HCT116 (cell line): ENCODE measurements at regions not wholly inside any gene's neighbourhood (a gene's known extent, or its start where the extent isn't known, plus 50 kb on each side); places are given as distances from the start of the nearest gene placed in this dataset.

Experiments
- ATAC-seq: fragments of 200-7000 bp; cut with Tn5 transposase; 2 replicates; pipeline ENCODE4 v1.9.1; 2020; ENCODE audit warnings: mild to moderate bottlenecking, moderate library complexity
- BruUV-seq: library from RNA; stranded (reverse); fragments of 400-500 nt; replicated peaks from 2 replicates; lab custom pipeline; 2021; lab: Mats Ljungman, UMichigan
- CTCF ChIA-PET: fragments of 300-600 bp; sonication (Branson Sonifier 250); formaldehyde crosslinking; loops from one replicate; lab custom pipeline; 2021; ENCODE audit warnings: antibody characterized with exemption; lab: Charles Lee
- POLR2A ChIA-PET: fragments of 300-600, 350-600 bp; sonication (Branson Sonifier 250); formaldehyde crosslinking; loops from one replicate; lab custom pipeline; 2021; ENCODE audit warnings: antibody characterized with exemption; lab: Charles Lee
- RAD21 ChIA-PET, 2 experiments: fragments of 300-600 bp; sonication (Branson Sonifier 250); formaldehyde crosslinking; loops; one replicate each; lab custom pipeline; 2023; ENCODE audit warnings: low total read pairs in 2 of 2; ENCODE audit not compliant: uncharacterized antibody in 2 of 2, unreplicated experiment in 2 of 2, low non-redundant PET in 1 of 2; lab: Charles Lee
- DNase-seq: peaks from one replicate; pipeline ENCODE4 v3.0.0-alpha.2; 2010; ENCODE audit warnings: low read depth, low spot score
- H2AFZ ChIP-seq: fragments of 200-600 bp; shearing (Covaris generic), sonication (generic); 2 replicates; pipeline ENCODE4 v1.6.1; 2017; ENCODE audit warnings: low read depth, mixed run types, mixed read lengths, antibody characterized with exemption, low read length; ENCODE audit not compliant: poor library complexity, severe bottlenecking
- H3K27ac ChIP-seq: 2 replicates; pipeline ENCODE4 v1.5.1; 2012; ENCODE audit warnings: low read depth, low read length
- H3K27me3 ChIP-seq: fragments of 200-600 bp; sonication (generic); 2 replicates; pipeline ENCODE4 v1.6.1; 2016; ENCODE audit warnings: mixed run types, low read length, mixed read lengths; ENCODE audit not compliant: insufficient read depth
- H3K36me3 ChIP-seq, 2 experiments: fragments of 200-500 bp in 1 of 2; fragments of 200-600 bp in 1 of 2; sonication (Bioruptor generic) in 1 of 2; sonication (generic) in 1 of 2; 2 replicates each; pipeline versions ENCODE4 v1.5.1 to v1.6.1; 2014 to 2016; ENCODE audit warnings: low read length in 2 of 2, inconsistent platforms in 1 of 2, mixed read lengths in 1 of 2, mixed run types in 1 of 2; ENCODE audit not compliant: insufficient read depth in 2 of 2, control insufficient read depth in 1 of 2
- H3K4me1 ChIP-seq, 2 experiments: fragments of 200-600 bp in 1 of 2; sonication (generic) in 1 of 2; 2 replicates each; pipeline versions ENCODE4 v1.5.1 to v1.6.1; 2012 to 2017; ENCODE audit warnings: low read length in 2 of 2, inconsistent platforms in 1 of 2, mild to moderate bottlenecking in 1 of 2, mixed read lengths in 1 of 2, mixed run types in 1 of 2, moderate library complexity in 1 of 2; ENCODE audit not compliant: insufficient read depth in 2 of 2, control insufficient read depth in 1 of 2
- H3K4me2 ChIP-seq: fragments of 200-600 bp; sonication (generic); 2 replicates; pipeline ENCODE4 v1.6.1; 2017; ENCODE audit warnings: mixed run types, low read length, mixed read lengths
- H3K4me3 ChIP-seq, 2 experiments: fragments of 200-600 bp in 1 of 2; sonication (generic) in 1 of 2; replicated peaks in 1 of 2; 2 replicates each; pipeline ENCODE4 v1.5.1; 2011 to 2016; ENCODE audit warnings: low read length in 2 of 2, control low read depth in 1 of 2, low read depth in 1 of 2, mild to moderate bottlenecking in 1 of 2, mixed read lengths in 1 of 2, mixed run types in 1 of 2
- H3K79me2 ChIP-seq: fragments of 200-600 bp; sonication (generic); 2 replicates; pipeline ENCODE4 v1.6.1; 2017; ENCODE audit warnings: mild to moderate bottlenecking, mixed run types, low read length, moderate library complexity, mixed read lengths; ENCODE audit not compliant: insufficient read depth
- H3K9ac ChIP-seq: fragments of 200-600 bp; sonication (generic); 2 replicates; pipeline ENCODE4 v1.6.1; 2016; ENCODE audit warnings: low read length, mixed read lengths
- H3K9me2 ChIP-seq: fragments of 200-600 bp; sonication (generic), shearing (Covaris generic); 2 replicates; pipeline ENCODE4 v1.6.1; 2017; ENCODE audit warnings: mixed run types, mild to moderate bottlenecking, moderate library complexity; ENCODE audit not compliant: insufficient read depth
- H3K9me3 ChIP-seq, 2 experiments: fragments of 200-500 bp in 1 of 2; fragments of 200-600 bp in 1 of 2; sonication (Bioruptor generic) in 1 of 2; sonication (generic) in 1 of 2; 2 replicates each; pipeline ENCODE4 v1.6.1; 2014 to 2017; ENCODE audit warnings: low read length in 2 of 2, mixed read lengths in 2 of 2, inconsistent platforms in 1 of 2, low read depth in 1 of 2, mild to moderate bottlenecking in 1 of 2, mixed run types in 1 of 2, moderate library complexity in 1 of 2; ENCODE audit not compliant: control insufficient read depth in 1 of 2, insufficient read depth in 1 of 2
- H4K20me1 ChIP-seq: fragments of 200-600 bp; sonication (generic), shearing (Covaris generic); 2 replicates; pipeline ENCODE4 v1.6.1; 2017; ENCODE audit warnings: mixed run types, mild to moderate bottlenecking, moderate library complexity; ENCODE audit not compliant: insufficient read depth
- ATF3 ChIP-seq: IDR thresholded peaks from 2 replicates; pipeline ENCODE4 v1.6.1; 2012
- CBX3 ChIP-seq: IDR thresholded peaks from 2 replicates; pipeline ENCODE4 v1.6.1; 2012; ENCODE audit warnings: low read depth
- CEBPB ChIP-seq: IDR thresholded peaks from 2 replicates; pipeline ENCODE4 v1.6.1; 2012; ENCODE audit warnings: low read depth
- CTCF ChIP-seq, 3 experiments: fragments of 200-600 bp in 1 of 3; sonication (generic) in 1 of 3; IDR thresholded peaks in 2 of 3; conservative IDR thresholded peaks in 1 of 3; 2 replicates each; pipeline ENCODE4 v1.5.1; 2012 to 2017; ENCODE audit warnings: low read depth in 2 of 3, low read length in 2 of 3, antibody characterized with exemption in 1 of 3, borderline replicate concordance in 1 of 3, control low read depth in 1 of 3, mild to moderate bottlenecking in 1 of 3, mixed read lengths in 1 of 3, mixed run types in 1 of 3, moderate library complexity in 1 of 3; ENCODE audit not compliant: insufficient read depth in 1 of 3
- ELF1 ChIP-seq: IDR thresholded peaks from 2 replicates; pipeline ENCODE4 v1.6.1; 2012; ENCODE audit warnings: low read depth, borderline replicate concordance
- EZH2phosphoT487 ChIP-seq: fragments of 200-600 bp; IDR thresholded peaks from 2 replicates; pipeline ENCODE4 v1.6.1; 2018; ENCODE audit warnings: antibody characterized with exemption, borderline replicate concordance
- FOSL1 ChIP-seq: IDR thresholded peaks from 2 replicates; pipeline ENCODE4 v1.6.1; 2012; ENCODE audit warnings: low read depth
- JUND ChIP-seq: IDR thresholded peaks from 2 replicates; pipeline ENCODE4 v1.6.1; 2012
- MAX ChIP-seq: IDR thresholded peaks from 2 replicates; pipeline ENCODE4 v1.6.1; 2012
- POLR2A ChIP-seq: IDR thresholded peaks from 2 replicates; pipeline ENCODE4 v1.7.0; 2011; ENCODE audit warnings: borderline replicate concordance; ENCODE audit not compliant: insufficient read depth, insufficient read length; ENCODE audit errors: extremely low read depth
- POLR2AphosphoS5 ChIP-seq: IDR thresholded peaks from 2 replicates; pipeline ENCODE4 v1.6.1; 2011; ENCODE audit warnings: mild to moderate bottlenecking, low read depth, low read length, moderate library complexity
- RAD21 ChIP-seq: IDR thresholded peaks from 2 replicates; pipeline ENCODE4 v1.6.1; 2012; ENCODE audit warnings: low read depth, mild to moderate bottlenecking
- REST ChIP-seq: IDR thresholded peaks from 2 replicates; pipeline ENCODE4 v1.6.1; 2012; ENCODE audit warnings: low read depth
- SIN3A ChIP-seq: IDR thresholded peaks from 2 replicates; pipeline ENCODE4 v1.6.1; 2012; ENCODE audit warnings: low read depth
- SP1 ChIP-seq: IDR thresholded peaks from 2 replicates; pipeline ENCODE4 v1.6.1; 2012; ENCODE audit warnings: low read depth
- SRF ChIP-seq: IDR thresholded peaks from 2 replicates; pipeline ENCODE4 v1.6.1; 2012; ENCODE audit warnings: low read depth
- TCF7L2 ChIP-seq: IDR thresholded peaks from 2 replicates; pipeline ENCODE4 v1.7.0; 2011; ENCODE audit warnings: borderline replicate concordance, inconsistent platforms; ENCODE audit not compliant: insufficient read depth, insufficient read length; ENCODE audit errors: extremely low read depth
- YY1 ChIP-seq: IDR thresholded peaks from 2 replicates; pipeline ENCODE4 v1.6.1; 2011; ENCODE audit warnings: low read length, low read depth, moderate library complexity, mild to moderate bottlenecking; ENCODE audit not compliant: insufficient replicate concordance; ENCODE audit errors: extremely low read depth
- ZFX ChIP-seq: fragments of 450-650 bp; IDR thresholded peaks from 2 replicates; pipeline ENCODE4 v1.6.1; 2017
- ZNF274 ChIP-seq: fragments of 200-500 bp; sonication (Bioruptor generic); IDR thresholded peaks from 2 replicates; pipeline ENCODE4 v1.6.1; 2014; ENCODE audit warnings: mild to moderate bottlenecking, low read depth, low read length, inconsistent platforms
- intact Hi-C: fragments of 100-400 bp; cut with micrococcal nuclease; formaldehyde crosslinking; loops from 2 replicates; pipeline ENCODE4 v1.10.0; 2022

- no peak overlapping the region for H3K27ac ChIP-seq
- H3K9me2 ChIP-seq: no peaks in the 10 kb centered on the region
- H3K9me3 ChIP-seq: no peaks in the 10 kb centered on the region
- POLR2A ChIA-PET: no interaction called here
- BruUV-seq: no TSS peak
- H3K4me1 ChIP-seq: no peaks in the 10 kb centered on the region
- no peak for TF ChIP-seq CBX3
- TF ChIP-seq CTCF (IDR thresholded peaks at IDR 0.05 in 2 of 3, conservative IDR thresholded peaks at IDR 0.05 in 1 of 3; ENCODE audit: borderline replicate concordance in 1 of 3, insufficient read depth in 1 of 3, low read depth in 2 of 3, low read length in 2 of 3): no peak
- no peak for TF ChIP-seq EZH2phosphoT487
- no peak for TF ChIP-seq YY1
- no peak for TF ChIP-seq ATF3
- no peak for TF ChIP-seq POLR2A
- TF ChIP-seq ELF1: no peak
- TF ChIP-seq RAD21: no peak
- TF ChIP-seq TCF7L2: no peak
- no peak for TF ChIP-seq REST
- TF ChIP-seq ZFX: no peak
- TF ChIP-seq SIN3A: no peak
- TF ChIP-seq POLR2AphosphoS5: no peak
- no peak for TF ChIP-seq JUND
- TF ChIP-seq SRF: no peak
- TF ChIP-seq MAX: no peak
- TF ChIP-seq ZNF274: no peak
- no peak for TF ChIP-seq FOSL1
- no peak for TF ChIP-seq SP1
- TF ChIP-seq CEBPB: no peak
- no peak overlapping the region for H3K4me3 ChIP-seq
- RAD21 ChIA-PET: no interaction called here
- no peak overlapping the region for H3K9ac ChIP-seq
- H3K4me2 ChIP-seq: no peak overlapping the region
- no peaks in the 10 kb centered on the region for H4K20me1 ChIP-seq
- no peaks in the 10 kb centered on the region for H3K27me3 ChIP-seq
- ATAC-seq: no peak
- no peak for DNase-seq
- no peak overlapping the region for H2AFZ ChIP-seq
- no peaks in the 10 kb centered on the region for H3K79me2 ChIP-seq
- no peaks in the 10 kb centered on the region for H3K36me3 ChIP-seq
- intact Hi-C loops: no loop called here
- CTCF ChIA-PET: no interaction called here
These were observed 114.9 kb upstream of the FAM9B start for GRCh38 chrX:9148615-9149399.
